ENCODE measurements at regions not wholly inside any gene's neighbourhood (a gene's known extent, or its start where the extent isn't known, plus 50 kb on each side); places are given as distances from the start of the nearest gene placed in this dataset.

DNA sequence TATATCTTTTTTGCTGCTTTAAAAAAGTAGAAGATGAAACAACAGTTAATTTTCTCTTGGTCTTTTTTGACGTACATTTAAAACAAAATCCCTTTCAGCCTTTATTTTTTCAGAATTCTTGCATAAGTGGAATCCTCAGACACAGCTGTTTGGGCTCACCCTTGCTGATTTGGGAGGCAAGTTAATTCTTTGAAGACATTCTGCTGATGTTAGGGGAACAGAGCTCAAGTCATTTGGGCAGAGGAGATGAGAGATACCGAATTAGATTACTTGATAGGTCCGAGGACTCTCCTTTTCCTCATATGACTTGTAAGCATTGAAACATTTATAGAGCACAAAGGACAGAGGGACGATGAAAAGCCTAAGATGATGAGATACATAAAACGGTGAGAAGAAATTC, 567.9 kb upstream of the CITED2 start:
- no peak for DNase-seq
- Mint-ChIP-seq H3K9me3 (no peaks in the 10 kb centered on the region), H3K36me3 (no peaks in the 10 kb centered on the region), H3K4me1 (ENCODE audit: low read depth) (no peaks in the 10 kb centered on the region), H3K4me3 (no peak overlapping the region), H3K27ac (no peak overlapping the region), H3K27me3 (peaks cover 13% of the 10 kb centered on the region)
- POLR2A ChIA-PET, result no interaction called here
- intact Hi-C loops (cut with micrococcal nuclease), result no loop called here
- CTCF ChIA-PET, result no interaction called here

DNA sequence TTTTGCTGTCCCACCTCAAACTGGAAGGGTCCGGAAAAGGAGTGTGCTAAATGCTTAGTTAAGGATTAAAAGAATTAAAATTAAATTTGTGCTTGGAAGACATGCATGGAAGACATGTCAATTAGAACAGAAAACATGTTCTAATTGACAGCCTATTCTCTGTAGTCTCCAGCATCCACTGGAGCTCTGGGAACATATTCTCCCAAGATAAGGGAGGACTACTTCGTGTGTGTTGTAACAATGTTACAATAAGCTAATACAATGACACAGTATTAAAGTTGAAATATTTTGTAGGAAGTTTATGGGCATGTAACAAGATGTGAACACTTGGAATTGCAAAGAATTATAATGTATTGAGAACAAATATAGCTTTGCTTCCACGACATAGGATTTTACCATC, 567.4 kb upstream of the CITED2 start:
- intact Hi-C loops (cut with micrococcal nuclease), result no loop called here
- ChIA-PET CTCF (no interaction called here), POLR2A (no interaction called here)
- H3K36me3 Mint-ChIP-seq, result no peaks in the 10 kb centered on the region
- no peak for DNase-seq
- no peaks in the 10 kb centered on the region for H3K4me1 Mint-ChIP-seq (ENCODE audit: low read depth)
- no peak overlapping the region for H3K4me3 Mint-ChIP-seq
- peaks cover 12% of the 10 kb centered on the region for H3K27me3 Mint-ChIP-seq
- H3K9me3 Mint-ChIP-seq, result no peaks in the 10 kb centered on the region
- no peak overlapping the region for H3K27ac Mint-ChIP-seq

DNA sequence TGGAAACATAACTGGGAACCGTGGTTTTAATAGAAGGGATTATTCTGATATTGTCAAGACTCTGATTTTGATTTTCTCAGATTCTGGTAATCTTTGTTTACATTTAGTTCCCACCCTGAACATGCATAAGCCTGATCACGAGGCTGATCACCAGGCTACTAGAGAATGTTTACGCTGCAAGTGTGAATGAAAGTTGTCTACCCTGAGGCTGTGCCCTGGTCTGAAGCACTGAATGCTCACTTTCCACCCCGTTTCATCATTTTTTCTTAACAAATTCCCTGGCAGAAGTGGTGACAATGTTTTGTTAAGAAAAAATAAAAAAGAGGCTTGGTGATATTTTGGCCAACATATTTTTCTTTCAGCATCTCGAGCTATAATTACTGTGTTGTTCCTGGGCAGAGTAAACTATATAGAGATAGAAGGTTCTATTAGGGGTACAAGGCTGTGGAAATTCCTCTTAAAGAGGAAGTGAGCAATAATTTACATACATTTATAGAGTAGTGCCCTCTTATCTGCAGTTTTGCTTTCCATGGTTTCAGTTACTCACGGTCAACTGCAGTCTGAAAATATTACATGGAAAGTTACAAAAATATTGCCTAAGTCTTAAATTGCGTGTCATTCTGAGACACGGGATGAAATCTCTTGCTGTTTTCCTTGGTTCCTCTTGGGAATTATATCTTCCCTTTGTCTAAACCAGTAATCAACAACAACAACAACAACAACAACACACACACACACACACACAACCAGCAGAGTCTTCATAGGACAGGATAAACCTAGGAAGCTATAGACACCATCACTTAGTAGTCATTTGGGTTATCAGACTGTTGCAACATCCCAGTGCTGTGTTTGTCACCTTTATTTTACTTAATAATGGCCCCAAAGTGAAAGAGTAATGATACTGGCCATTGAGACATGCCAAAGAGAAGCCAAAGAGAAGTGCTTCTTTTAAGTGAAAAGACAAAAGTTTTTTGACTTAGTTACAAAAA, 566.6 kb upstream of the CITED2 start:
- POLR2A ChIA-PET, result interaction anchor here (1.0 kb wide), 1 partner anchor 9 kb away, joined by 3 read pairs; no protein-coding TSS in a partner anchor
- CTCF ChIA-PET, result no interaction called here
- Mint-ChIP-seq H3K4me3 (no peak overlapping the region), H3K27ac (no peak overlapping the region), H3K27me3 (peaks cover 12% of the 10 kb centered on the region), H3K36me3 (no peaks in the 10 kb centered on the region), H3K4me1 (ENCODE audit: low read depth) (no peaks in the 10 kb centered on the region), H3K9me3 (no peaks in the 10 kb centered on the region)
- intact Hi-C loops (cut with micrococcal nuclease), result no loop called here
- no peak for DNase-seq

DNA sequence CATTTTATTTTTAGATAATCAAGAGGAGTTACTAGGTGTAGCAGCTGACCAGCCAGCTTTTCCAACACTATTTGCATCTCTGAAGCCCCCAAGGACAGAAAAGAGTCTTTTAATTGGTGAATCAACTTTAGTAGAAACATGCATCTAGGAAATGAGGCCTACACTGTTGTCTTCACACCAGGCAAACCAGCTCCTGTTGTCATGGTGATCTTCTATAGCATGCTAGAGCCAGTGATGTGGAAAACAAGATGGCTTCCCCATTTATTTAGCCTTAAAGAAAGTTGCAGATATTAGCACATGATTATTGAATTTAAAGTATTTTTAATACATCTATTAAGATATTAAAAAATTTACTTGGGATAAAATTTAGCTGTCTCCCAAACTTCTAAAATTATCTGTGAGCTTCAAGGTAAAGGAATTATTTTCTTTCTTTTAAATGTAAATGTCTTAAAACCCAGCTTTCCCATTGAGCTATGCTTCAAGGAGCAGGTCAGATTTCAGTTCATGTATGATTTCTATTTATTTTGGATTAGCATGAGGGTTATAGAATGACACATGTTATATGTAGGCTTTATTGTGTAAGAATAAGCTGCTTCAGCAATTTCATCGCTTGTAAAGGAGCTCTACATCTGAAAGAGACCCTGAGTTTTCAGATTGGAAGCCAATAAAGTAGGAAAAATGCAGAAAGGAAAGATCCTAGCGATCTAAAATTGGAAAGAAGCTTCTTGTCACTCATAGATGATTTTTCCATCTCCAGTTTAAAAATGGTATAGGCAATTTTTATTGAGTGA, 564.9 kb upstream of the CITED2 start:
- H3K27me3 Mint-ChIP-seq, result peaks cover 6% of the 10 kb centered on the region
- ChIA-PET POLR2A (no interaction called here), CTCF (no interaction called here)

DNA sequence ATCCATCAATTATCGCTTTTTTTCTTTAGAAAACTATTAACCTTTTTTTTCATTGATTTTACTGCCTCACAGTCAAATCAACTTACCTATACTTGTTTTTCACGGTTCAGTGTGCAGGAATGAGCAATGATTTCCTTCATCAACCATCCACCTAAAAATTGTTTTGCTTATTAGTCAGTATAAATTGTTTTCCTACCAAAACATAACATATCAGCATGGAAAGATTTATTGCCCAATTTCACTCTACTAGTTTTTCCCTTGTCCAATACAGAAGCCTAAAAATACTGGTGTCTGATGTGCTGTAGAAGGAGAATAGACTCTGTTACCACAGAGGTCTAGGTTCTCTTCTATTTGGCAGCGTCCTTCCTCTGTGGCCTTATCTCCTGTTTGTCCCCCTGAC, 558.2 kb upstream of the CITED2 start:
- intact Hi-C loops (cut with micrococcal nuclease), result no loop called here

More for the DNA sequence above, 564.9 kb upstream of the CITED2 start:
- Mint-ChIP-seq H3K4me3 (no peak overlapping the region), H3K27ac (no peak overlapping the region), H3K36me3 (no peaks in the 10 kb centered on the region), H3K9me3 (no peaks in the 10 kb centered on the region), H3K4me1 (ENCODE audit: low read depth) (no peaks in the 10 kb centered on the region)
- intact Hi-C loops (cut with micrococcal nuclease), result no loop called here
- no peak for DNase-seq

DNA sequence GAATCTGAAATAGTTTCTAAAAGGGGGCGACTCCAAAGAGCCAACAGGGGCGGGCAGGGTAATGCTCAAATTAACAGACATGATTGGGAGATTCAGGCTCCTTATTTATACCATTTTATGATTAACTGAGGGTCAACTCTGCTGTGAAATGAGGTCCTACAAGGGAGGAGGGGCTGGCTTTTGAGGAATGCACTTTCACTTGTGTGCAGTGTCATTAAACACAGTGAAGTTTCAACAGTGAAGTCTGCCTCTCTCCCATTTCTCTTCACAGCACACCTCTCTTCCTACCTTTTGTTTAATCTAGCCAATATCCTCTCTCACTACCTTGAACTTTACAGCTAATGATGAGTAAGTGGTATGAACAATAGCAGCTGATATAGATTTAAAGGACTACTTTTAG, 557.3 kb upstream of the CITED2 start:
- Mint-ChIP-seq H3K4me3 (no peak overlapping the region), H3K9me3 (no peaks in the 10 kb centered on the region), H3K4me1 (ENCODE audit: low read depth) (no peaks in the 10 kb centered on the region), H3K36me3 (no peaks in the 10 kb centered on the region), H3K27me3 (peaks cover 2% of the 10 kb centered on the region), H3K27ac (no peak overlapping the region)
- CTCF ChIA-PET, result no interaction called here
- intact Hi-C loops (cut with micrococcal nuclease), result no loop called here
- DNase-seq, result no peak
- POLR2A ChIA-PET, result no interaction called here

More for the DNA sequence above, 558.2 kb upstream of the CITED2 start:
- H3K27me3 Mint-ChIP-seq, result peaks cover 2% of the 10 kb centered on the region
- no peaks in the 10 kb centered on the region for H3K9me3 Mint-ChIP-seq
- no peak overlapping the region for H3K27ac Mint-ChIP-seq
- H3K36me3 Mint-ChIP-seq, result no peaks in the 10 kb centered on the region
- no peak for DNase-seq
- ChIA-PET CTCF (no interaction called here), POLR2A (no interaction called here)
- no peaks in the 10 kb centered on the region for H3K4me1 Mint-ChIP-seq (ENCODE audit: low read depth)
- no peak overlapping the region for H3K4me3 Mint-ChIP-seq

DNA sequence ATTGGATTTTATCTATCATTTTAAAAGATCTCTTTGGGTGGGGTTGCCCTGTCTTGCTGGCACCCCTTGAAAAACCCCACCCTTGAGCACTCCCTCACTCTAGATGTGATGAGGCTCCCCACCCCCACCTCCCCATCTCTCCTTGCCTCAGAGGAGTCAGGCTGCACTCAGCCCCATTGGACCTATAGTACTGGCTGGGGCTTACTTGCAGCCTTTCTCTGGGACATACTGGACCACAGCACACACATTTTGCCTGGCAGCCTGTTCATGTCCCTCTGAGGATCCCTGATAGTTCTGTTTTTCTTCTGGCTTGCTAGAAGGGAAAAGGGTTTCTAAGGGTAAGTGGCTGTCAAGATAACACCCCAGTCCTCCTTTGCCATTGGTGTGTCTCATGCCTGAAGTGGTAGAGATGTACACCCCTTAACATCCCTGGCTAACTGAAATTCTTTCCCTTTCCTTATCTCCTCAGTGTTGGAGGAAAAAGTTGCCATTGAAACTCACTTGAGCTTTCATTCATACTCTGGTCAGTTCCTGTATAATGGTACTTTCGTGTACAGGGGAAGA, 553.4 kb upstream of the CITED2 start:
- no peaks in the 10 kb centered on the region for H3K9me3 Mint-ChIP-seq
- peaks cover 2% of the 10 kb centered on the region for H3K27me3 Mint-ChIP-seq
- H3K36me3 Mint-ChIP-seq, result no peaks in the 10 kb centered on the region
- ChIA-PET CTCF (interaction anchor here (1.2 kb wide), 1 partner anchor 558 kb away, joined by 8 read pairs; no protein-coding TSS in a partner anchor), POLR2A (no interaction called here)
- no peak overlapping the region for H3K27ac Mint-ChIP-seq
- DNase-seq, result no peak
- no peaks in the 10 kb centered on the region for H3K4me1 Mint-ChIP-seq (ENCODE audit: low read depth)
- H3K4me3 Mint-ChIP-seq, result no peak overlapping the region
- intact Hi-C loops (cut with micrococcal nuclease), result loop anchor here (1.0 kb wide), 1 partner anchor 559 kb away; no protein-coding TSS in a partner anchor

DNA sequence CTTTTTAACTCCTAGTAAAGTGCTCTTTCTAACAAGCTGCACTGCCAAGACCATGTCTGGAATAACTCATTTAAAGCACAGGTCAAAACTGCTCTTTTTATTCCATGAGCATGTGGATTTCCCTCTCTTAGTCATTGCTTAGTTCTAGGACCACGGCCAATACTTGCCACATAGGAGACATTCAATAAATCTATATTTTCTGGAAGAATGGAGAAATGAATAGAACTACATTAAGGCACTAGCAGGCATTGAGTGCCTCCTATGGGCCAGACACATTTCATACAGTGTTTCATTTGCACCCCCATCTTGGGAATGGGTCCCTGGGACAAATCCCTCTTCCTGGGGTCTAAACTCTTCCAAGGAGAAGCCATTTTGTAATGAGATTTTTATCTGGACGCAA, 552.8 kb upstream of the CITED2 start:
- H3K4me1 Mint-ChIP-seq (ENCODE audit: low read depth), result no peaks in the 10 kb centered on the region
- H3K4me3 Mint-ChIP-seq, result no peak overlapping the region
- H3K9me3 Mint-ChIP-seq, result no peaks in the 10 kb centered on the region
- ChIA-PET CTCF (no interaction called here), POLR2A (no interaction called here)
- no peaks in the 10 kb centered on the region for H3K36me3 Mint-ChIP-seq
- peaks cover 2% of the 10 kb centered on the region for H3K27me3 Mint-ChIP-seq
- DNase-seq, result no peak
- no peak overlapping the region for H3K27ac Mint-ChIP-seq
- intact Hi-C loops (cut with micrococcal nuclease), result loop anchor here (1.0 kb wide), 1 partner anchor 558 kb away; no protein-coding TSS in a partner anchor

DNA sequence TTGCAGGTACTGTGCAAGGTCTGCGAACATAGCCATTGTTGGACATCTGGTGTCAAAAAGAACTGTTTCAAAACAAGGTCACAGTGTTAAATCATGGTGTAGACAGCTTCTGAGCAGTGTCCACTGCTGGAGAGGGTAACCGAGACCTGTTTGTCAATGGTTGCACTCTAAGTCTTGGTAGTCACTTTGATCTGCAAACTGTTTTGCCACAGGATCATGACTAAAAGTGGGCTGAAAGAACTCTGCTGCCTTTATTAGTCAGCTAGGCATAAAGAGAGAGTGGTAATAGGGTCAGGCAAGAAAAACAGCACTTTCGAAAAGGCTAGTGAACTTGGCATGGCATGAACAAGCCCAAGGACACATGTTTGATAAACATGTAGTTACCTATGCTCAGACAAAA, 552.3 kb upstream of the CITED2 start:
- Mint-ChIP-seq H3K4me1 (ENCODE audit: low read depth) (no peaks in the 10 kb centered on the region), H3K4me3 (no peak overlapping the region), H3K9me3 (no peaks in the 10 kb centered on the region), H3K27ac (no peak overlapping the region), H3K36me3 (no peaks in the 10 kb centered on the region), H3K27me3 (peaks cover 4% of the 10 kb centered on the region)
- ChIA-PET CTCF (no interaction called here), POLR2A (no interaction called here)
- intact Hi-C loops (cut with micrococcal nuclease), result loop anchor here (1.0 kb wide), 1 partner anchor 557 kb away; no protein-coding TSS in a partner anchor
- DNase-seq, result no peak

DNA sequence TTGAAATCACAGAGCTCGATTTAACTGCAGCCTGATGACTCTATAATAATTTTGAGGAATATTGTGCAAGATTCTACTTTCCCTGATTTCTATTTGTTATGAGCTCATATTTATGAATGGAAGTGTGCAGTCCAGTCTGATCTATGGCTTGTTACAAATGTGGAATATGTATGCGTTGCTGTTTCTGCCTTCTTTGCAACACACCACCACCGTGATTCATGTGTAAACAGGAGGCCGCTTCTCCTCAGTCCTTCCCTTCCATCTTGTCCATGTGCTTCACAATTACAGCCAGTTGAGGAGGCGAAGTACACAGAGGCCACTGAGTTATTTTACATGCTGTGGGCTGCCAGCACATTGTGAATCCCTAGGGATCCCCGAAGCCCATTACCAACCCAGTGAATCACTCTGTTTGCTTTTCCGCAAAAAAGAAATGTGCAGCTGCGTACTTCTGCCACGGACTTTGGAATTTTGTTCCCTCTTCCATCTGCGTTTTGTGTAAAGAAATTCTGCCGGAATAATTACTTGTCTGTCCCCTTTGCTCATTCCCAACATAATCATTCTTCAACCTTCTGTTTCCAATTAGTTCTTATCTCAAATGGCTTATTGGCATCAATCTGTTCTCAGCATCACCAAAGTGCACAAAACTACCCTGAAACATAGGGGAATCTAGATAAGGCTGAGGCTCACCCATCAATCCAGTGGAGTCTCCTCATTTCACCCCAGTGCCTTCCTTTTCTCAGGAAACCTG, 551.6 kb upstream of the CITED2 start:
- Mint-ChIP-seq H3K4me3 (no peak overlapping the region), H3K27ac (no peak overlapping the region), H3K4me1 (ENCODE audit: low read depth) (no peaks in the 10 kb centered on the region), H3K27me3 (peaks cover 7% of the 10 kb centered on the region), H3K36me3 (no peaks in the 10 kb centered on the region), H3K9me3 (no peaks in the 10 kb centered on the region)
- intact Hi-C loops (cut with micrococcal nuclease), result no loop called here
- ChIA-PET POLR2A (no interaction called here), CTCF (interaction anchor here (0.8 to 1.2 kb wide), 2 partner anchors 46 to 556 kb away, joined by 3 to 6 read pairs; no protein-coding TSS in a partner anchor)
- no peak for DNase-seq

DNA sequence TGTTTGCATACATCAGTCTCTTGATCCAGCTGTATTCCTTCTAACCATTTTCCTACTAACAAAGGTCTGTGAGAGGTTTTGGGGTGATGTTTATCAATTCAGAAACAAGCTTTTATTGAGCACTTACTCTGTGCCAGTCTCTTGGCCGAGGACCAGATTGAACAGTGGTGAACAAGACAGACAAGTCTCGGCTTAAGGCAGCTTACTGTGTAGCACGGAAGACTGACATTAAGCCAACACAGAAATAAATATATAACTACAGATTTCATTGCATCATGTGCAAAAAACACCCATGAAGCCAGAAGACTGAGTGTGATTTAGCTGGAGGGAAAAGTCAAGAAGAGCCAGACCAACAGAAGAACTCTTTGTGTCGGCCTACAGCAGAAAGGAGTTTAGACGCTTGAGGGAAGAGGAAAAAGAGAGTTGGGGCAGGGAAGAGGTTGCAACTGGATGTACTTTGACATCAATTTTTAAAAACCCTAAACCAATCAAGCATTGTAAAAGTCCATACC, 549.6 kb upstream of the CITED2 start:
- POLR2A ChIA-PET, result no interaction called here

More for the DNA sequence above, 549.6 kb upstream of the CITED2 start:
- no peaks in the 10 kb centered on the region for H3K9me3 Mint-ChIP-seq
- H3K36me3 Mint-ChIP-seq, result no peaks in the 10 kb centered on the region
- no peak for DNase-seq
- CTCF ChIA-PET, result interaction anchor here (0.7 to 2.1 kb wide), 2 partner anchors 554 to 559 kb away, joined by 3 to 8 read pairs; no protein-coding TSS in a partner anchor
- peaks cover 7% of the 10 kb centered on the region for H3K27me3 Mint-ChIP-seq
- H3K4me1 Mint-ChIP-seq (ENCODE audit: low read depth), result no peaks in the 10 kb centered on the region
- no peak overlapping the region for H3K4me3 Mint-ChIP-seq
- H3K27ac Mint-ChIP-seq, result no peak overlapping the region
- intact Hi-C loops (cut with micrococcal nuclease), result no loop called here
